Nephron progenitor cell (in vitro differentiated cells): ENCODE measurements at regions not wholly inside any gene's neighbourhood (a gene's known extent, or its start where the extent isn't known, plus 50 kb on each side); places are given as distances from the start of the nearest gene placed in this dataset.

ENCODE experiments used
- DNase-seq: peaks from one replicate; pipeline ENCODE4 v3.0.0; 2021
- H3K27ac Mint-ChIP-seq: 2 replicates; pipeline ENCODE4 v1.8.0; 2021; ENCODE audit warnings: mild to moderate bottlenecking, moderate library complexity, mixed read lengths
- H3K27me3 Mint-ChIP-seq: 2 replicates; pipeline ENCODE4 v1.8.0; 2021; ENCODE audit warnings: mild to moderate bottlenecking, low read depth, mixed read lengths; ENCODE audit not compliant: poor library complexity
- H3K36me3 Mint-ChIP-seq: 2 replicates; pipeline ENCODE4 v1.8.0; 2021; ENCODE audit warnings: low read depth, mixed read lengths
- H3K4me1 Mint-ChIP-seq: 2 replicates; pipeline ENCODE4 v1.8.0; 2021; ENCODE audit warnings: mixed read lengths
- H3K4me3 Mint-ChIP-seq: 2 replicates; pipeline ENCODE4 v1.8.0; 2021; ENCODE audit warnings: mild to moderate bottlenecking, moderate library complexity, mixed read lengths
- H3K9me3 Mint-ChIP-seq: 2 replicates; pipeline ENCODE4 v1.8.0; 2021; ENCODE audit warnings: mild to moderate bottlenecking, moderate library complexity, mixed read lengths
- TF ChIP-seq, protein P1 (sequence below): fragments of 200-600 bp; sonication (generic); IDR thresholded peaks from 2 replicates; pipeline ENCODE4 v1.5.0; 2021; ENCODE audit warnings: antibody characterized with exemption

DNA sequence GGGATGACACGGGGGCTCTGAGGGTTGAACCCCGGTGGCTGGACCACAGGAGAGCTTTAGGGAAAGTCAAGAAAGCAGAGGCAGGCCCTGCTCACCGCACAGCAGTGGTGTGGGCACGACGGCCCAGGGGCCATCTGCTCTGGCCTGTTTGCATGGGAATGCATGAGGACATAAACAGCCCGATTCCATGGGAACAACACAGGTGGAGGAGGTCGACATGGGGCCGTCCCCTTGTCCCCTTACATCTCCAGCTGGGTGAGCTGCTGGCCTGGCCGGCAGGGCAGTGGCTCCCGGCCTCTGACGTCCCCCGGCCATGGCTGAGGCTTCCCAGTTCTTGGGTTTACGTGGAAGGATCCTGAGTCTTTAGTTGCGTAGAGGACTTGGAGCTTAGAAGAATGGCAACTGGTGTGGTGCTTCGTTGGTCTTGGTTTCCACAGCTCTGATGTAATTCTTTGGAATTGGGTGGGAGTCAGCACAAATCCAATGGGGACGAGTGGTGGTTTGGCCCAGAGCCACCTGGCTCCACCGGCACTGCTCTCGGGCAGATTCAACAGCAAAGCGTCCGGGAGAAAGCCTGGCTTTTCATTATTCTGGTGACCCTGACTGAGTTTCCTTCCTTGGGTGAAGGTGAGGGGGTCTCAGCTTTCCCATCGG is 98.3 kb upstream of the HDAC4 start:
- Mint-ChIP-seq H3K27me3 (peaks cover 6% of the 10 kb centered on the region), H3K9me3 (peaks cover 8% of the 10 kb centered on the region), H3K36me3 (no peaks in the 10 kb centered on the region), H3K27ac (no peak overlapping the region), H3K4me3 (no peak overlapping the region), H3K4me1 (peaks cover 47% of the 10 kb centered on the region)
- no peak for DNase-seq
- TF ChIP-seq, protein P1, sequence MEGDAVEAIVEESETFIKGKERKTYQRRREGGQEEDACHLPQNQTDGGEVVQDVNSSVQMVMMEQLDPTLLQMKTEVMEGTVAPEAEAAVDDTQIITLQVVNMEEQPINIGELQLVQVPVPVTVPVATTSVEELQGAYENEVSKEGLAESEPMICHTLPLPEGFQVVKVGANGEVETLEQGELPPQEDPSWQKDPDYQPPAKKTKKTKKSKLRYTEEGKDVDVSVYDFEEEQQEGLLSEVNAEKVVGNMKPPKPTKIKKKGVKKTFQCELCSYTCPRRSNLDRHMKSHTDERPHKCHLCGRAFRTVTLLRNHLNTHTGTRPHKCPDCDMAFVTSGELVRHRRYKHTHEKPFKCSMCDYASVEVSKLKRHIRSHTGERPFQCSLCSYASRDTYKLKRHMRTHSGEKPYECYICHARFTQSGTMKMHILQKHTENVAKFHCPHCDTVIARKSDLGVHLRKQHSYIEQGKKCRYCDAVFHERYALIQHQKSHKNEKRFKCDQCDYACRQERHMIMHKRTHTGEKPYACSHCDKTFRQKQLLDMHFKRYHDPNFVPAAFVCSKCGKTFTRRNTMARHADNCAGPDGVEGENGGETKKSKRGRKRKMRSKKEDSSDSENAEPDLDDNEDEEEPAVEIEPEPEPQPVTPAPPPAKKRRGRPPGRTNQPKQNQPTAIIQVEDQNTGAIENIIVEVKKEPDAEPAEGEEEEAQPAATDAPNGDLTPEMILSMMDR: no peak

DNA sequence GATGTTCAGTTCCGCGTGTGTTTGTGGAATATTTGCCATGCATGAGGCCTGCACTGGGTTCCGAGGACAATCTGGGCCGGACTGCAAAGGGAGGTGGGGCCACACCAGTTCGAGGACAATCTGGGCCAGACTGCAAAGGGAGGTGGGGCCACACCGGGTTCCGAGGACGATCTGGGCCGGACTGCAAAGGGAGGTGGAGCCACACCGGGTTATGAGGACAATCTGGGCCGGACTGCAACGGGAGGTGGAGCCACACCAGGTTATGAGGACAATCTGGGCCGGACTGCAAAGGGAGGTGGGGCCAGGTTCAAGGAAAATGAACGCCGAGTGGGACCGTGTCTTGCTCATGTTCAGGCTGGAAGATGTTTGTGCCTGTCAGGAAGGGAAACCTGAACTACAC is 97.8 kb upstream of the HDAC4 start:
- H3K4me3 Mint-ChIP-seq: no peak overlapping the region
- DNase-seq: no peak
- H3K36me3 Mint-ChIP-seq: no peaks in the 10 kb centered on the region
- peaks cover 45% of the 10 kb centered on the region for H3K4me1 Mint-ChIP-seq
- TF ChIP-seq, protein P1: no peak
- peaks cover 8% of the 10 kb centered on the region for H3K9me3 Mint-ChIP-seq
- H3K27me3 Mint-ChIP-seq: peaks cover 7% of the 10 kb centered on the region
- H3K27ac Mint-ChIP-seq: peak overlapping the region; percentile 78

DNA sequence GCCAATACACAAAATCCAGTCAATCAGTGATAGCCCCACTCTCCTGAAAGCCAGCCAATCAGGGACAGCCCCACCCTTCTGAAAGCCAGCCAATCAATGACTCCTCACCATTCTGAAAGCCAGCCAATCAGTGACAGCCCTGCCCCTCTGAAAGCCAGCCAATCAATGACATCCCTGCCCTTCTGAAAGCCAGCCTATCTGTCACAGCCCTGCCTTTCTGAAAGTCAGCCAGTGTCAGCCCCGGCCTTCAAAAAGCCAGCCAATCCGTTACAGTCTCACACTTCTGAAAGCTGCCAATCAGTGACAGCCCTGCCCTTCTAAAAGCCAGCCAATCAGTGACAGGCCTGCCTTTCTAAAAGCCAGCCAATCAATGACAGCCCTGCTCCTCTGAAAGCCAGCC is 95.9 kb upstream of the HDAC4 start:
- TF ChIP-seq, protein P1: no peak
- Mint-ChIP-seq H3K27me3 (peaks cover 14% of the 10 kb centered on the region), H3K9me3 (peaks cover 8% of the 10 kb centered on the region), H3K27ac (no peak overlapping the region), H3K36me3 (no peaks in the 10 kb centered on the region), H3K4me1 (peaks cover 36% of the 10 kb centered on the region), H3K4me3 (no peak overlapping the region)
- no peak for DNase-seq

DNA sequence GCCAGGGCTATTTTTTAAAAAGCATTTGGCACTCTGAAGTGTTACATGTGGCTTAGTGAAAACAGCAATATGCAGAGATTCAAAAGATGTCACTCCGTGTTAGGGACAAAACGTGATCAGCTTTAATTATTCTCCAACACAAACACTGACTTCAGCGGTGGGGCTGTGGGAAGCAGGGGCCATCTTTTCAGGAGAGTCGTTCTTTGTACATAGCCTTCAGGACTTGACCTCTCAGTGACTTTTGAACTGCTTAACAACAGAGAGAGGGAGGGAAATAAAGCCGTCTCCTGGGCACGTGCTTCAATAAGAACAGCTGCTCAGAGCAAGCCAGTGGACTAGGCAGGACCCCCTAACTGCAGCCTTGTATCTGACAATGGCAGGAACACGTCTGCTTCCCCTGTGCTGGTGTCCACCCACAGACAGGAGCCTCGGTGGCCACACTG is 95.0 kb upstream of the HDAC4 start:
- Mint-ChIP-seq H3K27ac (peak overlapping the region; percentile 46), H3K36me3 (no peaks in the 10 kb centered on the region), H3K27me3 (peaks cover 20% of the 10 kb centered on the region), H3K4me1 (peaks cover 36% of the 10 kb centered on the region), H3K4me3 (no peak overlapping the region), H3K9me3 (peaks cover 8% of the 10 kb centered on the region)
- no peak for DNase-seq
- TF ChIP-seq, protein P1: no peak

DNA sequence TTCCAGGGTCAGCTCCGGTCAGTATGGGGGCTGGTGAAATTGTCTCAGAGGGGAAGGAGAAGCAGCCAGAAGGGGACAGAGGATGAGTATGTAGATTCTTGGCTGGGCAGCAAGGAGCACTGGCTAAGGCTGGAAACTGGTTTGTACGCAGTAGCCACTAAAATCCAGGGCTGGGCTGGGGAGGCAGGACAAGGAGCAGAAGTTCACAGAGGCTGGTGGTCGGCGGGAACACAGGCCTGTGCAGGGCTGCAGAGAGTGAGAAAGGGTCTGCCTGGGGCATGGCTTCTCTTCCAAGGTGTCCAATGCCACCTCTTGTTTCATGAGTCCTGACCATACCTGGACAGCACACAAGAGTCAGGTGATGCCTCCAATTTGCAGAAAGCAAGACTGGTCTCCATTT is 94.4 kb upstream of the HDAC4 start:
- Mint-ChIP-seq H3K27me3 (peaks cover 19% of the 10 kb centered on the region), H3K36me3 (no peaks in the 10 kb centered on the region), H3K9me3 (peaks cover 8% of the 10 kb centered on the region), H3K27ac (peak overlapping the region; percentile 10), H3K4me1 (peaks cover 37% of the 10 kb centered on the region), H3K4me3 (no peak overlapping the region)
- DNase-seq: no peak
- TF ChIP-seq, protein P1: no peak

DNA sequence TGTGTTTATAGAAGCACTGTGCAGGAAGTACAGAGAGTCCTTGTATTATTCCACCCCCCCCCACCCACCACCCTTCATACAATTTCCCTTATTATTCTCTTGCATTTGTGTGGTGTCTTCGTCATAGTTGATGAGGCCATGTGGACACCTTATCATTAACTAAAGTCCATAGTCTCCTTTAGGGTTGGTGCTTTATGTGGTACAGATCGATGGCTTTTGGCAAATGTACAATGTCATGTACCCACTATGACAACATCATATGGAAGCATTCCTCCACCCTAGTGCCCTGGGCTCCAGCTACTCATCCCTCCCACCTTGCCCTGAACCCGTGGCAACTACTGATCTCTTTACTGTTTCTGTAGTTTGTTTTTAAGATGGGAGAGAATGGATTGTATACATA is 93.8 kb upstream of the HDAC4 start:
- peaks cover 8% of the 10 kb centered on the region for H3K9me3 Mint-ChIP-seq
- H3K27me3 Mint-ChIP-seq: peaks cover 21% of the 10 kb centered on the region
- TF ChIP-seq, protein P1: no peak
- DNase-seq: no peak
- H3K36me3 Mint-ChIP-seq: no peaks in the 10 kb centered on the region
- H3K27ac Mint-ChIP-seq: peak overlapping the region; percentile 18
- H3K4me3 Mint-ChIP-seq: peak overlapping the region; percentile 1
- peaks cover 43% of the 10 kb centered on the region for H3K4me1 Mint-ChIP-seq
